K562 (cell line): ENCODE measurements at regions not wholly inside any gene's neighbourhood (a gene's known extent, or its start where the extent isn't known, plus 50 kb on each side); places are given as distances from the start of the nearest gene placed in this dataset.

Experiments used
- ATAC-seq: fragments of 200-7000 bp; cut with Tn5 transposase; 3 replicates; pipeline ENCODE4 v1.9.1; 2020; ENCODE audit warnings: moderate library complexity
- BruUV-seq: library from RNA; stranded (reverse); fragments of 400-500 nt; replicated peaks from 2 replicates; lab custom pipeline; 2021; lab: Mats Ljungman, UMichigan
- CTCF ChIA-PET: fragments of 300-600 bp; formaldehyde crosslinking; extraction: SDS; loops from one replicate; lab custom pipeline; 2021; ENCODE audit warnings: low intra/inter-chr PET ratio; lab: Yijun Ruan, JAX
- POLR2A ChIA-PET: fragments of 300-600, 350-650 bp; sonication (Branson Sonifier 250); formaldehyde crosslinking; extraction: SDS; loops from one replicate; lab custom pipeline; 2021; ENCODE audit warnings: antibody characterized with exemption, inconsistent platforms; lab: Yijun Ruan, JAX
- DNase-seq, 4 experiments: peaks; one replicate each; pipeline versions ENCODE4 v3.0.0 to v3.0.0-alpha.2; 2011 to 2018; ENCODE audit warnings: low spot score in 3 of 4, mixed read lengths in 3 of 4; ENCODE audit errors: extremely low read depth in 1 of 4
- FAIRE-seq: peaks from 2 replicates; lab custom pipeline; 2011; peaks lifted over from hg19 to GRCh38; lab: Jason Lieb, UNC
- H2AFZ ChIP-seq: 2 replicates; pipeline ENCODE4 v1.6.0; 2011; ENCODE audit warnings: low read depth, low read length, control low read depth, inconsistent platforms
- H3K27ac ChIP-seq: fragments of 200-600 bp; 3 replicates; pipeline ENCODE4 v1.8.0; 2011; ENCODE audit warnings: low read depth, mild to moderate bottlenecking, control low read depth, inconsistent platforms, low read length, moderate library complexity, mixed read lengths; ENCODE audit errors: extremely low read depth
- H3K27me3 ChIP-seq, 2 experiments: fragments of 300-600 bp in 1 of 2; 2 replicates in 1 of 2; 3 replicates in 1 of 2; pipeline versions ENCODE4 v1.6.0 to v1.8.0; 2011; ENCODE audit warnings: inconsistent platforms in 2 of 2, low read length in 2 of 2, mild to moderate bottlenecking in 1 of 2, mixed read lengths in 1 of 2, moderate library complexity in 1 of 2; ENCODE audit not compliant: control insufficient read depth in 2 of 2, insufficient read depth in 2 of 2
- H3K36me3 ChIP-seq: fragments of 300-600 bp; 3 replicates; pipeline ENCODE4 v1.8.0; 2011; ENCODE audit warnings: mild to moderate bottlenecking, low read length, inconsistent platforms; ENCODE audit not compliant: control insufficient read depth, insufficient read depth
- H3K4me1 ChIP-seq, 2 experiments: fragments of 200-600 bp in 1 of 2; replicated peaks in 1 of 2; 2 replicates in 1 of 2; 3 replicates in 1 of 2; pipeline versions ENCODE4 v1.5.1 to v1.8.0; 2011; ENCODE audit warnings: inconsistent platforms in 2 of 2, low read length in 2 of 2, mild to moderate bottlenecking in 1 of 2, mixed read lengths in 1 of 2, moderate library complexity in 1 of 2; ENCODE audit not compliant: control insufficient read depth in 2 of 2, insufficient read depth in 2 of 2
- H3K4me2 ChIP-seq: 2 replicates; pipeline ENCODE4 v1.6.1; 2011; ENCODE audit warnings: low read length, control low read depth, inconsistent platforms, mixed read lengths; ENCODE audit not compliant: insufficient read depth
- H3K4me3 ChIP-seq: fragments of 200-600 bp; sonication (generic), shearing (Covaris generic); 2 replicates; pipeline ENCODE4 v1.5.1; 2016; ENCODE audit warnings: control low read depth, inconsistent platforms
- H3K79me2 ChIP-seq: fragments of 200-600 bp; 3 replicates; pipeline ENCODE4 v1.8.0; 2011; ENCODE audit warnings: low read length, inconsistent platforms; ENCODE audit not compliant: control insufficient read depth, insufficient read depth
- H3K9ac ChIP-seq, 2 experiments: 2 replicates each; pipeline versions ENCODE4 v1.6.0 to v1.6.1; 2011; ENCODE audit warnings: low read depth in 2 of 2, low read length in 2 of 2, control low read depth in 1 of 2, inconsistent platforms in 1 of 2, mild to moderate bottlenecking in 1 of 2, mixed read lengths in 1 of 2; ENCODE audit not compliant: insufficient read depth in 1 of 2
- H3K9me1 ChIP-seq: one replicate; pipeline ENCODE4 v1.6.0; 2011; ENCODE audit warnings: inconsistent platforms, mild to moderate bottlenecking, low read length, moderate library complexity; ENCODE audit not compliant: control insufficient read depth, insufficient read depth
- H3K9me3 ChIP-seq: replicated peaks from 2 replicates; pipeline ENCODE4 v1.5.1; 2011; ENCODE audit warnings: low read depth, low read length, inconsistent platforms; ENCODE audit not compliant: control insufficient read depth, insufficient read depth
- H4K20me1 ChIP-seq: replicated peaks from 2 replicates; pipeline ENCODE4 v1.6.1; 2011; ENCODE audit warnings: low read length, inconsistent platforms, mixed read lengths; ENCODE audit not compliant: control insufficient read depth, insufficient read depth
- BCLAF1 ChIP-seq, 2 experiments: fragments of 450-650 bp in 1 of 2; IDR thresholded peaks; 2 replicates each; pipeline ENCODE4 v1.6.1; 2011 to 2017; ENCODE audit warnings: low read depth in 2 of 2, antibody characterized with exemption in 1 of 2, borderline replicate concordance in 1 of 2, low read length in 1 of 2, mild to moderate bottlenecking in 1 of 2, mixed read lengths in 1 of 2; ENCODE audit not compliant: control insufficient read depth in 1 of 2
- HEY1 ChIP-seq: fragments of 250-450 bp; sonication (Bioruptor Pico); IDR thresholded peaks from 2 replicates; pipeline ENCODE4 v1.5.0; 2020; ENCODE audit warnings: mild to moderate bottlenecking, moderate library complexity, borderline replicate concordance
- HNRNPUL1 ChIP-seq: fragments of 200-400 bp; formaldehyde crosslinking; IDR thresholded peaks from 2 replicates; pipeline ENCODE4 v1.6.1; 2017; ENCODE audit warnings: low read length
- SFPQ ChIP-seq: fragments of 200-400 bp; formaldehyde crosslinking; IDR thresholded peaks from 2 replicates; pipeline ENCODE4 v1.6.1; 2017; ENCODE audit warnings: mild to moderate bottlenecking, low read depth, low read length, moderate library complexity
- SLC30A9 ChIP-seq: fragments of 250-450 bp; sonication (Bioruptor Pico); IDR thresholded peaks from 2 replicates; pipeline ENCODE4 v1.8.0; 2022; ENCODE audit warnings: mild to moderate bottlenecking, moderate library complexity
- ZNF12 ChIP-seq: sonication (generic); formaldehyde crosslinking; IDR thresholded peaks from 2 replicates; pipeline ENCODE4 v1.4.0; 2020; ENCODE audit warnings: mild to moderate bottlenecking, missing genetic modification reagents
- ZNF431 ChIP-seq: sonication (generic); formaldehyde crosslinking; IDR thresholded peaks from 2 replicates; pipeline ENCODE4 v1.8.0; 2022; ENCODE audit warnings: mild to moderate bottlenecking, missing genetic modification reagents
- WGBS: fragments of 100-300 bp; shearing (Covaris generic); methylation state at CpG from one replicate; pipeline ENCODE4 v1.1.6; 2016; ENCODE audit warnings: low coverage, mixed read lengths; ENCODE audit not compliant: insufficient coverage; ENCODE audit errors: missing lambda C conversion rate; 5-methylcytosine and 5-hydroxymethylcytosine counted together
- in situ Hi-C: fragments of 300-500 bp; cut with MboI; formaldehyde crosslinking; loops from 4 replicates; pipeline ENCODE4 v1.15.0; 2018; ENCODE audit warnings: inconsistent platforms, mixed read lengths
- intact Hi-C: fragments of 100-400 bp; cut with micrococcal nuclease; formaldehyde crosslinking; loops from 2 replicates; pipeline ENCODE4 v1.14.2; 2022

DNA sequence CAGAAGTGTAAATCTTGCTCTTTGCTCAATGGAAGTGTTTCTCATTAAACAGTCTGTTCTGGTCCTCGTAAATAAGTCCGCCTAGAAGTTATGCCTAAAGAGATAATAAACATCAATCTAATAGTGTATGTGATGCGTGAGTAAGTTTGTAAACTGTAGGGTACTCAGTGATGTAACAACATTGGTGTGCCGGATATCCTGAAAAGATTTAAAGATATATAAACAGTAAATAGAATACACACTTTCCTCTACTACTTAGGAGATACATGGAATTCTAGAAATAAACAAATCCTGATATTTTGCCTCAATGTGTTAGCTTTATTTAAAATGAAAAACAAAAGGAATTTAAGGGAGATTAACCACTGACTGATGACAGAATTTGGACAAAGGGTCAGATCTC lies 123.5 kb downstream of the AHR start:
- no peaks in the 10 kb centered on the region for H3K36me3 ChIP-seq
- DNase-seq (no peak), FAIRE-seq (no peak), ATAC-seq (no peak)
- H3K4me2 ChIP-seq = no peak overlapping the region
- no peak overlapping the region for H3K9ac ChIP-seq
- no peaks in the 10 kb centered on the region for H3K79me2 ChIP-seq
- no peak overlapping the region for H2AFZ ChIP-seq
- no peak for TF ChIP-seq ZNF12 (CRISPR knock-in tag)
- no peak for TF ChIP-seq ZNF431
- no peak for TF ChIP-seq HEY1 (CRISPR knock-in tag)
- TF ChIP-seq BCLAF1 (IDR thresholded peaks at IDR 0.05; ENCODE audit: borderline replicate concordance in 1 of 2, control insufficient read depth in 1 of 2, low read depth in 2 of 2, low read length in 1 of 2) = no peak
- no peak for TF ChIP-seq SLC30A9 (CRISPR knock-in tag)
- no peak for TF ChIP-seq SFPQ
- TF ChIP-seq HNRNPUL1 = no peak
- no TSS peak for BruUV-seq
- ChIA-PET CTCF (no interaction called here), POLR2A (interaction anchor here (0.6 kb wide), 1 partner anchor 1037 kb away, joined by 3 read pairs; no protein-coding TSS in a partner anchor)
- WGBS = 6% methylated on average over 4 of the region's 4 CpGs
- no peaks in the 10 kb centered on the region; the same call in 1 of the 2 replicates for H3K9me3 ChIP-seq
- intact Hi-C loops = no loop called here
- H3K4me3 ChIP-seq = no peak overlapping the region
- no peaks in the 10 kb centered on the region for H3K9me1 ChIP-seq
- H3K27me3 ChIP-seq = no peaks in the 10 kb centered on the region
- in situ Hi-C loops = no loop called here
- no peak overlapping the region for H3K27ac ChIP-seq
- H3K4me1 ChIP-seq = no peaks in the 10 kb centered on the region
- no peaks in the 10 kb centered on the region for H4K20me1 ChIP-seq
